A549 (cell line): ENCODE measurements at regions not wholly inside any gene's neighbourhood (a gene's known extent, or its start where the extent isn't known, plus 50 kb on each side); places are given as distances from the start of the nearest gene placed in this dataset.

ENCODE experiments used
- CHD2 ChIP-seq: fragments of 150-350 bp; IDR thresholded peaks from 2 replicates; pipeline ENCODE4 v1.6.1; 2014; ENCODE audit warnings: low read length; ENCODE audit not compliant: partially characterized antibody
- POLR2A ChIP-seq: IDR thresholded peaks from 2 replicates; pipeline ENCODE4 v1.6.1; 2012; ENCODE audit warnings: mild to moderate bottlenecking, low read length
- TF ChIP-seq, protein P1 (sequence below): fragments of >200 bp; sonication (Bioruptor Twin); formaldehyde crosslinking; IDR thresholded peaks from 3 replicates; pipeline ENCODE4 v1.5.1; 2016

DNA sequence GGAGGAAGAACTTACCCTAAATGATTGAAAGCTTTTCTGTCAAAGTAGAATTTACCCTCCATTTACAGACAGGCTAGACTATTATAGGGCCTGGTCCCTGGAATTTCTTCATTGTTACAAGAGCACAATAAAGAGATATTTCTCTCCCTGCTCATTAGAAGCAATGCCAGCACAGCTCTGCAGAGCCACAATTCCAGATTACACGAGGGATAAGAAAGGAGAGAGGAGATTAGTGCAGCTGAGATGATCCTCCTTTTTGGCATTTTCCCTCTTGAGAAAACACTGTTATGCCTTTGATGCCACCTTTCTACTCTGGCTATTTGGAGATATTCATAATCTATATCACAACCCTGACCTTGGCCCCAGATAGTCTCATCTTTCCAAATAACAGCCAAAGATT, 1119.5 kb upstream of the TMPRSS15 start:
- TF ChIP-seq, protein P1, sequence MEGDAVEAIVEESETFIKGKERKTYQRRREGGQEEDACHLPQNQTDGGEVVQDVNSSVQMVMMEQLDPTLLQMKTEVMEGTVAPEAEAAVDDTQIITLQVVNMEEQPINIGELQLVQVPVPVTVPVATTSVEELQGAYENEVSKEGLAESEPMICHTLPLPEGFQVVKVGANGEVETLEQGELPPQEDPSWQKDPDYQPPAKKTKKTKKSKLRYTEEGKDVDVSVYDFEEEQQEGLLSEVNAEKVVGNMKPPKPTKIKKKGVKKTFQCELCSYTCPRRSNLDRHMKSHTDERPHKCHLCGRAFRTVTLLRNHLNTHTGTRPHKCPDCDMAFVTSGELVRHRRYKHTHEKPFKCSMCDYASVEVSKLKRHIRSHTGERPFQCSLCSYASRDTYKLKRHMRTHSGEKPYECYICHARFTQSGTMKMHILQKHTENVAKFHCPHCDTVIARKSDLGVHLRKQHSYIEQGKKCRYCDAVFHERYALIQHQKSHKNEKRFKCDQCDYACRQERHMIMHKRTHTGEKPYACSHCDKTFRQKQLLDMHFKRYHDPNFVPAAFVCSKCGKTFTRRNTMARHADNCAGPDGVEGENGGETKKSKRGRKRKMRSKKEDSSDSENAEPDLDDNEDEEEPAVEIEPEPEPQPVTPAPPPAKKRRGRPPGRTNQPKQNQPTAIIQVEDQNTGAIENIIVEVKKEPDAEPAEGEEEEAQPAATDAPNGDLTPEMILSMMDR, result no peak
- TF ChIP-seq CHD2 (no peak), POLR2A (no peak)
